ENCODE measurements at regions not wholly inside any gene's neighbourhood (a gene's known extent, or its start where the extent isn't known, plus 50 kb on each side); places are given as distances from the start of the nearest gene placed in this dataset.
A peak's percentile ranks its signal among the peaks of the same experiment; 100 is the strongest.

- DNase-seq (ENCODE audit: extremely low read depth, low read depth) = no peak
Observed at GRCh38 chr1:75984781-75985180, 52.6 kb upstream of the ASB17 start.

DNA sequence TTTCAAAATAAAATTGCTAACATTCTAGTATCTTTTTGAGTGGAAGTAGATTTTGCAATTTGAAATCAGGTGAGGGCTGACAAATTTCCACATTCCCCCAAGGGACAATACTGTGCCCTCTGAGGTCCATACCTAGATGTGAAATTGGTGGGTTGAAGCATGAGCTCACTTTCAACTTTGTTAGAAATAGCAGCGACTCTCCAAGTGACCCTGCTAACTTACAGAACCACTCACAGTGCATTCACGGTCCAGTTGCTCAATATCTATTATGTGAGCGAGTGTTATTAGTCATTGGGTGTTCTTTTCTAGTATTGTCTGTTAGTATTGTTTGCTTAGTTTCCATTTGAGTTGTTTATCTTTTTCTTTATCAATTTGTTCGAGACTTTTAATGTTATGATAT is 53.6 kb upstream of the ASB17 start:
- DNase-seq (ENCODE audit: extremely low read depth, low read depth) = no peak

- DNase-seq (ENCODE audit: extremely low read depth, low read depth) = no peak
Observed at GRCh38 chr1:75986478-75986877, 54.3 kb upstream of the ASB17 start.

GRCh38 chr1:75989121-75989520 is 56.9 kb upstream of the ASB17 start:
- DNase-seq (ENCODE audit: extremely low read depth, low read depth) = no peak

DNA sequence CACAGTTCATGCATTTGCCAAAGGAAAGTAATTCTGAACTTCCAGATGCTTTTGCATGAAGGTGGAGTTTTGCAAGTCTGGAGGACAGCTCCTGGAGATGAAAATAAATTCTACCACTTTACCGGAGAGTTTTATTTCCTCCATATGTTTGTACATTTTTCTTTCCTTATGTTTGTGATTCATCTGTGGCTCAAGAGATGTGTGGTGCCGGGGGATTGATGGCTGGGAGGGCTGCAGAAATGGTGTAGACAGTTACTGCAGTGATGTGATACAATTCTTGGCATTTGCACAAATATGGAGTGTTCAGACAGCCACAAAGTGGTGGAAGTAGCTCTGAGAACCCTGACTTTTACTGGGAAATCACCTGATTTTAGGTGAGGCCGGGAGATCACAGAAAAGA is 58.5 kb upstream of the ASB17 start:
- DNase-seq (ENCODE audit: extremely low read depth, low read depth) = no peak

- DNase-seq (ENCODE audit: extremely low read depth, low read depth) = peak; percentile 83
Observed at GRCh38 chr1:75991497-75992114, 59.4 kb upstream of the ASB17 start.

GRCh38 chr1:75992312-75992711 is 60.1 kb upstream of the ASB17 start:
- DNase-seq (ENCODE audit: extremely low read depth, low read depth) = no peak

GRCh38 chr1:75993661-75994060 is 61.5 kb upstream of the ASB17 start:
- no peak for DNase-seq (ENCODE audit: extremely low read depth, low read depth)

DNA sequence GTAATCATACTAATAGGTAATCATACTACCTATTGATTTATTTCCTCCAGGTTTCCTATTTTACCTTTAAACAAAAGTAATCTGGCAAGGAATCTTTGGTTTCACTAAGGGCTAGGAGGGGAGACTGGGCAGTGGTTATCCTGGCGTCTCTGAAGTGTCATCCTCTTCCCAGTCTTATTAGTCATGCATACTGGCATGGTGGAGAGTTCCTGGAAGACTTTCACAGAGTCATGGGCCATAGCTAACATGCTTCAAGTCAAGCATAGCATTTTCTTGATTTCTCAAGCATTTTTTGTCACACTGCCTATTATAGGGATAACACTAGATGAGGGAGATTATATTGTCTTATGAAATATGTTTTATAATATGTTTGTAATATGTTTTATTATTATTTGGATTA is 64.0 kb upstream of the ASB17 start:
- DNase-seq (ENCODE audit: extremely low read depth, low read depth) = no peak

DNA sequence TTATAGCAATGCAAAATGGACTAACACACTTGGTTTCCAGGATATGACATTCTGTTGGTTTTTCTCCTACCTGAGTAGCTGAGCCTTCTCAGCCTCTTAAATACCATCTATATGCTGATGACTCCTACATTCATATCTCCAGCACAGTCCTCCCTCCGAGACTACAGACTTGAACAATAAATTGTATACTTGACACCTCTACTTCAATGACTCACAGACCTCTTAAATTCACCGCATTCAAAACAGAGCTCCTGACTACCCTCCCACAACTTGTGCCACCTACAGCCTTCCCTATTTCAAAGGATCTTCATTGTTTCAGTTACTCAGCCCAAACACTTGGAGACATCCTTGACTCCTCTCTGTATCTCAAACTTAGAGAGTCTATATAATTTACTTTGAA is 66.8 kb upstream of the ASB17 start:
- DNase-seq (ENCODE audit: extremely low read depth, low read depth) = no peak

DNA sequence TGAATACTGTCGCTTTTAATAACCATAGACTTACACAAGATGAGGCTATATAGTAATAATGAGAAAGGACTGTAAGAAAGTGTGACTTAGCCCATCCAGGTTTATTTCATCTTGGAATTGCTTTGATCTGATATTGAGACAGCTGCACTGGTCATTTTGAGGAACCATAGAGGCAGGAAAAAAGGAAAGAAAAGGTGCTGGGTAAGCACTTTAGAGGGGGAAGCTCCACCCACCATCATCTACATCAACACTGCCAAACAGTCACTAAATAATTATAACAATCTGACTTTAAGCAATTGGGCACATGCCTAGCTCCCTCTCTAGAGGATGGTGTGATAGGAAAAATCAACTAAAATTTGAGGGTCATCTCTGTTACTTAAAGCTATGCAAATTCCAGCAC is 70.6 kb upstream of the ST6GALNAC3 start:
- DNase-seq (ENCODE audit: extremely low read depth, low read depth) = no peak

DNA sequence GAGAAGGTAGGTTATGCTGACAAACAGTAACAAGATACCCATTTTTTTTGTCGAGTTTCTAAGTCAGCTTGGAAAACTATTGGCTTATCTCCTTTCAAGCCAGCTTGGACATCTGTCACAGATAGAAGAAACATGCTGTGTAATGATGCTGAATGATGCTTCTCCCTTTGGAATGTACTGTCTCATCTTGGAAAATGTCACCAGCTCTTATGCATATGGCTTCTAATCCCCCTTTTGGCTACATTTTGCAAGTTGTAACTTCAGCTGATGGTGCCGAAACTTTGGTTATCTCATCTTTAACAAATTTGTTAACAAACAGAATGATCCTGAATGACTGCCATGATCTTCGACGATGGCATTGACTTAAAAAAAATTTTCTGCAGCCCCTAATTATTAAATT is 68.8 kb upstream of the ST6GALNAC3 start:
- DNase-seq (ENCODE audit: extremely low read depth, low read depth) = no peak

GRCh38 chr1:76006234-76006633 is 68.3 kb upstream of the ST6GALNAC3 start:
- peak; percentile 9 for DNase-seq (ENCODE audit: extremely low read depth, low read depth)

DNA sequence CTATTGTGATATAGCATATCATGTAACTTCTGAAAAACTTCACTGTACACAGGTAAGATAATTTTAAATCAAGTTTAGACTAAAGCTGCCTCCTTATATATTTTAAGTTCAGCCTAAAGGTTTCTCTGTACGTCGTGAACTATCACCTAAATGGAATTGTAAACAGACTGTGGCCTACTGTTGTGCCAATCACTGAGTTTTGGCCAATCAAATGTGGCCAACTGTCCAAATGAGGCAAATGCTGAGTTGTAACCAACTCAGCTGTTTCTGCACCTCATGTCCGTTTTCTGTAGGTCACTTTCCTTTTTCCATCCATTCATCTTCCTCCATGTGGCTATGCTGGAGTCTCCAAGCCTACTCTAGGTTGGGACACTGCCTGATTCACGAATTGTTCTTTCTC is 63.7 kb upstream of the ST6GALNAC3 start:
- no peak for DNase-seq (ENCODE audit: extremely low read depth, low read depth)

DNA sequence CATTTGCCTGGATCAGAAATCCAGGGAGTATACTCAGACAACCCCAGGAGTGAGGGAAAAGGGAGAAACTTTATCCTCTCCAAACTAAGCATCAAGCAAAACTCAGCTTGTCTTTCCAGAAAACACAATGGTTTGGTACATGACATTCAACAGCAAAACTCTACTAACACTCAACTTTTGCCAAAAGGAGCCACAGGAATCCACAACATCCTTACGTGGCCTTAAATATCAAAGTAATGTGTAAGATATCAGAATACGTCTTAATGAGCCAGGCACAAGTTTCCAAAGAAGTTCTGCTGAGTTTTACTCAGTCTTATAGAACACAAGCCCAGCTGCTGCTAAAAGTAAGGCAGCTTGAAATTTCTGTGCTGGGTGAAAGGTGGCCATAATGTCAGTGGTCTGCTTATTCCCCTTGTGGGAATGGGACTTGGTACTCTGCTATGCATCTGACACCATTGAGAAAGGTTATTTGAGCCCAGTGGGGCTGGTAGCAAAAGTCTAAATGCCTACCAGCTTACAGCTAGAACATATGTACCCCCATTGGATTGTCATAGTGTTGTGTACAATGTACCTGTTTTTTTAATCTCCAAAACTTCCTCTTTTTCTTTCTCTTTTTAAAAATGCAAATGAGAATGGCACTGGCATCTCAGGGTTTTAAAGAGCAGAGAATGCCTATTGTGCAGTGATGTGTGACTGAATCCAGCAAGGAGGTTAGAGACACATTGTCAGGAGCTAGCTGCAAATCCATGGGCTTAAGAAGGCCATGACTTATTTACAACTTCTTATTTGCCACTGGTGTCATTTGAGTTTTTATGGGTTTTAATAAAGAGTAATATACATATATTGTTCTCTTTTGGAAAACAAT is 62.0 kb upstream of the ST6GALNAC3 start:
- DNase-seq (ENCODE audit: extremely low read depth, low read depth) = no peak

DNA sequence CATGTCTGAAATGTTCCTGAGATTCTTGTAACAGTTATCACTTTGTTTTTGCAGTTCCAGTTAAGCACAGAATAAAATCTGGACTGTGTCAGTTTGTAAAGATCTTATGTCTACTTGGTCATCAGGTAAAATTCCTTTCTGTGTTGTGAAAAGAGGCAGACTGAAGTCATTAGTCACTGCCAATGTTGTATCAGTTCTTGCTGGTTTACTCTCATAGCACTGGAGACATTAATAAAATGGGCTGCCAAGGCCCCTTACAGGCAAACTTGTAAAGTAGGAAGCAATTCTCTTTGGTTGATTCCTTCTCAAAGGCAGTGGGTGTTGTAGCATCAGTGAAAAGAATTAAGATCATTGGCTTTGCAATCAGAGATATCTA is 61.4 kb upstream of the ST6GALNAC3 start:
- no peak for DNase-seq (ENCODE audit: extremely low read depth, low read depth)

- DNase-seq (ENCODE audit: extremely low read depth, low read depth) = no peak
Observed at GRCh38 chr1:76015478-76016103, 59.0 kb upstream of the ST6GALNAC3 start.

GRCh38 chr1:76018045-76018444 is 56.5 kb upstream of the ST6GALNAC3 start:
- DNase-seq (ENCODE audit: extremely low read depth, low read depth) = no peak

DNA sequence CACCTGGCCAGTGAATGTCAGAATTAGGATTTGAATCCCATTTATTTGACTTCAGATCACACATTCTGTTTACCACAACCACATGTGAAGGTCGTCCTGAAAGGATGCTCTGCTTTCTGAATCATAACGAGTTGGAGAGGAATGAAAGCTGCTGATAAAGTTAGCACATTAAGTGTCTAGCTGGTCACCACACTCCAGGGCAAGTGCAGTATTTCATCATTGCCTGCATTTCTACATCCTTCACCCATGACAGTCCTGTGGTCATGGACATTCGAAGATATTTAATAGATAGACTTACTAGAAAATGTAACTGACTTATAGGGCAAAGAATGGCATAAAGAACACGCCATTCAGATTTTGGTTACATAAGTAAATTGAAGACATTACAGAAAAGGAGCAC is 52.7 kb upstream of the ST6GALNAC3 start:
- DNase-seq (ENCODE audit: extremely low read depth, low read depth) = no peak

GRCh38 chr1:76023669-76024435 is 50.7 kb upstream of the ST6GALNAC3 start:
- DNase-seq (ENCODE audit: extremely low read depth, low read depth) = no peak

Measured in NCI-H460 (cell line).